GM19467 (cell line): ENCODE measurements at regions not wholly inside any gene's neighbourhood (a gene's known extent, or its start where the extent isn't known, plus 50 kb on each side); places are given as distances from the start of the nearest gene placed in this dataset.

Experiments used
- ATAC-seq: cut with Tn5 transposase; IDR thresholded peaks from one replicate; pipeline ENCODE4 v1.9.1; 2021; ENCODE audit warnings: mild to moderate bottlenecking, moderate library complexity; ENCODE audit not compliant: unreplicated experiment

DNA sequence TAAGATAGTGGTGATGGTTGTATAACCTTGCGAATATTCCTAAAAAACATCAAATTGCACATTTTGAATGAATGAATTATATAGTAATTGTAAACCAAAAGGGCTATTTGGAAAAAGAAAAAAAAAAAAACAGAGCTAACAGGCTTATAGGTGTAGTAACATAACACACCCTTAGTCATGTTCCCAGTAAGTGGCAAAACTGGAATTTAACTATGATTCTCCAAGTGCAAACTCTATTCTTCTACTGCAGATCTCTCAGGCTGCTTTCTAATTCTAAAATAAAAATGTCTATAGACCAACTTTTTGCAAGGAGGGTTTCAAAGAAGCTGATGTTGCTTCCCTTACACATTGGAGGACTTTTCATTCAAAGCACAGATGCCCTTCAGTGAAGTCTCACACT, 293.2 kb upstream of the MON1B start:
- no peak for ATAC-seq

DNA sequence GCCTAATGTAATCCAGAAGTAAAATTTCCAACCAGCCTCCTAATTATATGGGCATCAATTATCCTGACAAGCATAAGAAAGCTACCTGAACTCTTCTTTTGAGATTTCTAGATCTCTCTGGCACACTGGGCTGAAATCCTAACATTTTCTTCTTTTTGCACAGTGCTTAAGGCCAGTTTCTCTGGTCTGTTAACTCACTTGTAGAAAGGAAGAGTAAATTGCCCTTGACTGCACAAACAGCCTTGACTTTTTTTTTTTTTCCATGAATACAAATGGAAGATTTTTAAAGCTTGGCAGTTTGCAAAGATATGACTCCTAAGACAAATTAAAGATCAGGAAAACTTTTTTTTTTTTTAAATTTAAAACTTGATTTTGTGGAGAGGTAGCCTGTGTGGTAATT, 291.2 kb upstream of the MON1B start:
- no peak for ATAC-seq

DNA sequence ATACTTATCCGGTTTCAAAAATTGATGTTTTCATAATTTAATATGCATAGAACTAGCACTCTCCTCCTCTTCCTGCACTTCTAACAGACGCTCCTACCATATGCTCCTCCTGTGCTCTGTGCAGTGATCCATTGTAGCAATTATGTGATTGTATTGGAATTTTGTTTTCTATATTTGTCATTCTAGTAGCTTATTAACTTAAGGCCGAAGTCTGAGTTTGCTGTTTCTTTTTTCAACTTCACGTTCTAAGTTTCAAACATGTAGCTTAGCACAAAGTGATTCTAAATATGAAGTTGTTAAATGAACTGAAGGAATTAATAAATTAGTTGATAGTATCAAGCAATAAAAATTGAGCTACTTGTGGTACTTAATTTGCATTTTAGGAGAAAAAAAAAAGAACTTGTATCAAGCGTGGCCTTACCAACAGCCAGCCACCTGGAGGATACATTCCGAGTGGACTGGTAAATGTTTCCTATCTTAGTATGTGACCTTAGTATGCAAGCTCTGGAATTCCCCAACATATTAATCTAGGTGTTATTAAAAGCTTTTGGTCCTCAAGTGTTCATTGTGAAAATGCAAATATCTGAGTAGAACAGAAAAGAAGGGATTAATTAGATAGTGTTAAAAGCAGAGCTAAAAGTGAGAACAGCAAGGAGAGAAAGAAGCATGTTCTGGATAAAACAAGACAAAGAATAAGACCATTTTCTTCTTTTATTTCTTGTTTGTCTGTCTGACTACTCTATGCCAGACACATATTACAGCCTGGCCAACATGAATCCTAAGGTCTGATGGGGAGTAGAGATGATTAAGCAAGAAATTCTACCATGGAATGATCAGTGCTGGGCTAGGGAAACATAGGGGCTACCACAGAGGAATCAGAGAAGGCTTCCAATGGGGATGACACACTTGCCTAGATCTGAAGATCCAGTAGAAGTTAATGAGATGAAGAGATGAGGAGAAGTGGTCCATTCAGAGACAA, 290.4 kb upstream of the MON1B start:
- no peak for ATAC-seq

DNA sequence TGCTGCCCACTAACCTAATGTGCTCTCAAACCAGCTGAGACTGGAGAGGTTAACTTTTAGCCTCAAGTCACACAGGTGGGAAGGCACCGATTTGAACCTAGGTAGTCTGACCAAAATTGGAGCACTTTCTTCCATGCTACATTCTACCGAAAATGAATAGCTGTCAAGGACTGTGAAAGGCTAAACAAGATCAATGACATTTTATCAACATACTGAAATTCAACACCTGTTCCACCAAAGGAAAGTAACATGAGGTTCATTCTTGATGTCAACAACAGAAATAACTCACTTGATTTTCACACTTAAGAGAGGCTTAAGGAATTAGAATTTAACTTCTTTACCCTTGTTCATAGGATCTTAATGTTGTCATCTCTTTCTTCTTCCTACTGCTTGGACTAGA, 284.4 kb upstream of the MON1B start:
- no peak for ATAC-seq

DNA sequence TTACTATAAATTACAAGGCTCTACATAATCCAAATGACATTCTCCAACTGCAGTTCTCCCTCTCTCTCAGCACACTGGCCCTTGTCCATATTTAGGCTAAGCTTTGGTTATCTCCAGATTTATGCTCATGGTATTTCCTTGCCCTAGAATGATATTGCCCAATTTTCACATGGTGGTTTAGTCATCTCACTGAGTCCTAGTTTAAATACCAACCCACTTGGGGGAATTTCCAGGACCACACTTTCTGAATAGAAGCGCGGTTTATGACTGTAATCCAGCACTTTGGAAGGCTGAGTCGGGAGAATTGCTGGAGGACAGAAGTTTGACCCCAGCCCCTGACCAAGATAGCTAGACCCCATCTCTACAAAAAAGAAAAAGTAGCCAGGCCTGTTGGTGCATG, 280.1 kb upstream of the MON1B start:
- ATAC-seq: no peak

DNA sequence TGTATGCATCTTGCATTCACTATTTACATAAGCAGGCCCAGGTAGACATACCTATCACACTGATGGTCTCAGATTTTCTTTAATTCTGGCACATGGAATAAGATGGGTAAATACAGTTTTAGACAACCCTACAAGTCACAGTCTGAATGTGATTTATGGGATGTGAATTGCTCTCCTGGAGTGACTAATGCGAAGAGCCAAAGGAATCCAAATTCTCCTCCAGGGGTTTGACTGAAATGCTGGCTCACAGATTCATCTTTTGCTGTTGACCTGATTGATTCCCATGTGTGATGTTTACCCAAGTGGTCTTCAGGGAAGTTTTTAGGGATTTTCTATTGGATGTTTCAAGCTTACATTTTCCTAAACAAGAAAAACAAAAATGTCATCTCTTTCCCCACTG, 277.9 kb upstream of the MON1B start:
- ATAC-seq: no peak

DNA sequence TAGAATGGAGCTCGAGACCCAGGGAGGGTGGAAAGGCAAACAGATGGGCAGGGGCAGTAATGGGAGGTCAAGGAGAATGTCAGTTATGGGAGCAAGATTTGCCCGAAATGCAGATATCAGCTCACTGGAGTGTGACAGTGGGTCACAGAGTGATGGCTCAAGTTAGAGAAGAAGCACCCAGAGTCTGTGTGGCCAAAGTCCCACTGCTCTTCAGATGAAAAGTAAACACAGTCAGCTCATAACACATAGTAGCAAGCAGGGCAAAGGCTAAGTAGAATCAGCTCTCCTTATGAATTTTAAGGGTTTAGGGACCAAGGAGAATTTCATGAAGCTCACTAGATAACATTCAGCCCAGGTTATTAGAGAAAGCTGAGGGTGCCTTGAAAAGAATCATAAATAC, 264.9 kb upstream of the MON1B start:
- no peak for ATAC-seq

DNA sequence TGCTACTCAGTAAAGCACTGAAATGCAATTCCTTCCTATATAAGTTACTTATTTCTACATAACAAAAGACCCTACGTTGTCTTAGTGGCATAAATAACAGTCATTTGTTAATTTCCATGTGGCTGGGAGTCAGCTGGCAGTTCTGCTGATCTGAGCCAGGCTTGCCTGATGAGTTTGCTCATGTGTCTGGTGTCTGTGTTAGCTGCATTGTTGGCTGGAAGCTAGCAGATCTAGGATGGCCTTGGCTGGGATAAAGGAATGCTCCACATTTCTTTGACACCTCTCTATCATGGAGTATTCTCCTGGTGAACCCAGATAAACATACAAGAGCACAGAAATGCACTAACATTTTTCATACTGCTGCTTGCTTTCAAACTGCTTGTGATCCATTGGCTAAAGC, 264.4 kb upstream of the MON1B start:
- no peak for ATAC-seq

DNA sequence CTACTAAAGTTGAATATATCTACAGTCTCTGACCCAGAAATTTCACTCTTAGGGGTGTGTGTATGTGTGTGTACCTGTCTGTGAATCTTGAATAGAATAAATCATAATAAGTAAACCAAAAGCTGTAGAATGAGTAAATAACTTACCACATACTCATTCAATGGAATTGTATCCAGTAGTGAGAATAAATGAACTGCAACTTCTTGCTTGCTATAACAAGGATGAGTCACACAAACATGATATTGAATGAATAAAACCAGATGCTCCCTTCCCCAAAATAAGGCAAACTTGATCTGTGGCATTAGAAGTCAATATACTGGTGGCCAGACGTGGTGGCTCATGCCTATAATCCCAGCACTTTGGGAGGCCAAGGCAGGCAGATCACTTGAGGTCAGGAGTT, 259.8 kb upstream of the MON1B start:
- ATAC-seq: no peak

DNA sequence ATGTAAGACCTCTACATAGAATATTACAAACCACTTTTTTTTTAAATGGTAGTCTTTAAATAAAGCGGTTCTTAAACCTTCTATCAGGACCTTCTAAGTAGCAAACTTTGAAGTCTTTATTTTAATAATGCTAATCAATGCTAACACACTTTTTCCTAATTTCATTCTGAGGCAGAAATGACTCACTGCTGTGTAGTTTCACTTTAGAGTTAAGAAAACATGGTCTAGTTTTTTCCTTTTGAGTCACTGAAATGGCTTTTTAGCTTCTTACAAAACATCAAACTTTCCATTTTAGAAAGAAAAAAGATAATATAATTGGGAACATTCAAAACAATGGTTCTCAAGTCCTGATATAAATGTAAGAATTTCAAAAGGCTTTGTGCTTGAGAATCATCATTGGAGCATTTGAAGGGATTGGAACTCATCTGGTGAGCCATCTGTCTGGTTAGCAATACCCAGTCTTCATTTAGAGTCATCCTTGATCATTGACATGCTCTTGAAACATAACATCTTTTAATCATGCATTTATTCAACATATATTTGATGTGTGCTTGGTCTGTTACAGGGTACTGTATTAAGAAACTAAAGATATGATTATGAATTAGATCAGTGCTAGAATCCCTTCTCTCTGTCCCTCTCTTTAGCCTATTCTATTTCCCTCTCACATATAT, 258.3 kb upstream of the MON1B start:
- ATAC-seq: no peak

DNA sequence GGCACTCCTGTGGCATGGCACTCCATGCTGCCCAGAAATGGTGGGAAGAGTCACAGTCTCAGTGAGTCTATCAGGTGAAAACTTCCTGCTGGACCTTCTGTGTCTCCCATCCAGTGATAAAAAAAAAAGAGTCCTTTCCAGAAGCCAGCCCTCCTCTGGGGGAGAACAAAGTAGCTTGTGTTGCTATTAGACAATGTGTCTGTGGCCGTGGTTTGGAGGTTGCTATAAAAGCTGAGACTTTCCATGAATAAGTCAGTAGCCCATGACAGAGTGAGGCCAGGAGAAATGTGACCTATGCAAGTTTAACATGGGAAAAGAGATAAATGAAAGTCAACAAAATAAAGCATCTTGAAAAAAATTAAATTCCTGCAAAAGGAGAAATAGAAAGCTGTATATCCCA, 250.7 kb upstream of the MON1B start:
- ATAC-seq: no peak

DNA sequence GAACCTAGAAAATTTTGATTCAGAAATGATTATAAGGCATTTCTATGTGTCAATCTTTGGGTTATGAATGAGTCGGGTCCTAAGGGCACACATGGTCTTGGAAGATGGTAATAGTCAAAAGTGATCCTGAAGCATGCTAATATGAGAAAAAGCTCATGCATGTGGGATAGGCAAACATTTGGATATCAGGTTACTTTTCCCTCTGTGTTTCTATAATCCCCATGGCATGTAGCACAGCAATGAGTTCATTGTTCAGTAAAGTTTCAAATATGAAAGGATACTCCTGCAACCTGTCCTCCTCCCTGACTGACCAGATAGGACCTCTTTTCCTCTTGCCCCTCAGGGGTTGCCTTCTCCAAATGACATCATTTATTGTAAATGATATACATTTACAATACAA, 249.9 kb upstream of the MON1B start:
- ATAC-seq: no peak

DNA sequence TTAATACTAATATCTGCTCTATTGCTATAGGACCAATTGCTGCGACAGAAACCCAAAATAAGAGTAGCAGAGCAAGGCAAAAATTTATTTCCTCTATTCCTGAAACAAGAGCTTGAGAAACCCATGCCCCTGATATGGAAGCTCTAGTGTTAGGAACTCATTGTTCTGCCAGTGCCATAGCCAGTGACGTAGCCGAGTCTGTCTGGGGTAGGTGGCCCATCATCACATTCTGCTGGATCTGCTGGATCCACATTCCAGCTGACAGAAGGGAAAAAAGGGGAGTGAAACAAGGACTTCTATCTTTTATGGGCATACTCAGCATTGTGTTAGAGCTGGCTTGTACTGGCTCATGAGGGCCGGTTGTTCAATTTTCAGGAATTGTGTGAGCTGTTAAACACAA, 248.9 kb upstream of the MON1B start:
- ATAC-seq: no peak

DNA sequence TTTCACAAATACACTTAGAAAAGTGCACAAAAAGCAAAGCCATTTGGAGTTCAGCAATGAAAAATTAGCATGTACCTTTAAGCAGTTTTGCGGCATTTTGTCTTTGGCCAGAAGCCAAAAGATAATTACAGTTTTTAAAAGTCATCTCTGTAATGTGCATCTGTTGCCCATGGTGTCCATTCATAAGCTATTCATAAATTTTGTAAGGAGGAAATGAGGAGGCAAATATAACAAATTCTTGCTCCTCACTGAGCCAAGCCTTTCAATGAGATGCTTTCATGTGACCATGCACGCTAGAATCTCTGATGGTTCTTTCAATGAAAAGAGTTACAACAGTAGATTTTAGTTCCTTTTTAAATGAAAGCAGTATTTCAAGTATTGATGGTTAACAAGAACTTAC, 247.1 kb upstream of the MON1B start:
- no peak for ATAC-seq

DNA sequence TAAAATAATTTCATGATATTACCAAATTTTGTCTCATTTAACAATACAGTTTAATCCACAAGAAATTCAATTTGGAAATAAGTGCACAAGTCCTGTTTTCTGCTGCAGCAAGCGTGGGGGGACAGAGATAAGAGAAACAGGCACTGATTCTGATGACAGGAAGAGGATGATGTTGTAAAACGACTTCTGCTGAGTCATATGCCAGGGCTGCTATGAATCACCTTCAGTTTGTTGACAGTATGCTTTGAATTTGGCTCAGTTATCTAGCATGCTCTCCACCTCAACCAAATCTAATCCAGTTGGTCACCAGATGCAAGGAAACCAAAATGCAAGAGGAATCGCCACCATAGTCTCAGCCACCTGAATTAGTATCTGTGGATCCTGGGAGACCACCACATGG, 244.1 kb upstream of the MON1B start:
- no peak for ATAC-seq

DNA sequence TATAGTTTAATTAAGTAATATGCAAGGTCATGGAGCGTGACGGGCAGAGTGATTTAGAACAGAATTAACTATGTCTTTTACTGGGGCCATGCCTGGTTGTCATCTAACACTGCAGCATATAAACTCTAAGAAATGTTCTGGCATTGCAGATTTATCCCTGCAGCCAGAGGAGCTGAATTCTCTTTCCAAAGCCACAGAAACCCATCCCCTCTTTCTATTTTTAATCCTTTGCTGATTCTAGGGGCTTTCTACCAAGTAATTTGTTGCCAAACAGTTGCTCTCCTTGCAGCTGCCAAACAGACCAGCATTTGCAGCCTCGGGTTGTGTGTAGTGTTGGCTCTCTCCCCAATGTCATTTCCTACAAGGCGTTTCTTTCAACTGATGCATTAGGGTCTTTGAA, 243.2 kb upstream of the MON1B start:
- ATAC-seq: no peak

DNA sequence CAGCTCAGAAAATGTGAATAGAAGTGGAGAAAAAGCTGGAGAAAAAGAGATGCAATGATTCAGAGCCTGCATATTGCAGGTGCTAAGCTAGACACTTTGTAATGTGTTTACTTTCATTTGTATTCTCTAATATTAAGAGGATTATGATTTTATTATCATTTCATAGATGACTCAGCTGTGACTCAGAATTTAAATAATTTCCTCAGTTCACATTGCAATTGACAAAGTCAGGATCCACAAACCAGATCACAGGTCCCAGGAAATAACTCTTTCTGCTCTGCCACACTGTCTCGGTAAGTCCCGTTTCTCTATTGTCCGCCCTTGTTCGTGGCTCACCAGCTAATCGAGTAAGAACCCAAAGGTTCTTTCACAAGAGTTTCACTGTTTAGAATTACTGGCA, 235.4 kb upstream of the MON1B start:
- no peak for ATAC-seq

DNA sequence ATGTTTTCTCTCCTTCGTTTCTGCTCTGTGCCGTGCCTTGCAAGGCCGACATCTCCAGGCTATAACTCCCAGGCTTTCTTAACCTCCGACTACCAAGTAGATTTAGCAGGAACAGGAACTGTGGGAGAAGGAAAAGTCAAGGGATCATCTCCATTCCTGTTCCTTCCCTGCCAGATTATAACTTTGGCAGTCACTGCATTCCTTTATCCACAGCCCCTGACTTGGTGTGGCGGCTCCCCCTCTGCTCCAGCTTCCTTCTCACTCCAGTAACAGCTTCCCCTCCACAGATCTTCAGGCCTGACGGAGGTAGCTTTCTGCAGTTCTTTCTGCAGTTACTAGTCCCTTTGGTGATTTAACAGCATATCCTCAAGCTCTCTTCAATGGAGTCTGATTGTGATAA, 234.6 kb upstream of the MON1B start:
- no peak for ATAC-seq

DNA sequence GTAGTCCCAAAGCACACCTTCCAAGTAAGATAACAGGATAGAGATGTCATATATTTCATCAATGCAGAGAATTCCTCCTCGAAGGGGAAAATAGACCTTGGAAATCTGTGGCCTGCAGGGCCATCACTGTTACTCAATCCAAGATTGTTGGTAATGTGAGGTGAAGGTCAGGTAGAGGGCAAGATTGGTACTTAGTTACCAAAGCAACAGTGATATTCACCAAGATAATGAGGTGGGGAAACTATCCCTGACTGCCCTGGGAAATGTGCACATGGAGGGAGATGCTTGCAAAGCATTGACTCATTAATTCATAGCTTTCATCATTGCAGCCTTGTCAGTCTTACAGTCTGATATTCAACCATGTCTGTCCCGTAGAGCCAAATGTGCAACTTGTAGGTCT, 234.1 kb upstream of the MON1B start:
- no peak for ATAC-seq

DNA sequence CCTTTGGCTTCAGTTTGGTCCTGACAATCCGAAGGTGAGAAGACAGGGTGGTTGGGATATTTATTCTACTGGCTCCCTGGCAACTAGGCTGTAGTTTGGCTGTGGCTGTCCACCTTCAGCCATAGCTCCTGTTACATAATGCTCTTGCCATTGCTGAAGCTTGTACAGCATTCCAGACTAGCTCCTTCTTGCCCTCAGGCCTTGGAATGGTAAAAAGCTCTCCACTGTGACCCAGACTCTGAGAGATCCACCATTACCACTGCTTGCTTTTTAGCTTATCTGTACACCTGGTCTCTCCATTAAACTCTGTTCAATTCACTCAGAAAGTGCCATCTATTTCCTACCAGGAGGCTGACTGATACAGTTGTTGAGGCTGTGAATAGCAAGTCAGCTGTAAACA, 231.8 kb upstream of the MON1B start:
- ATAC-seq: no peak

DNA sequence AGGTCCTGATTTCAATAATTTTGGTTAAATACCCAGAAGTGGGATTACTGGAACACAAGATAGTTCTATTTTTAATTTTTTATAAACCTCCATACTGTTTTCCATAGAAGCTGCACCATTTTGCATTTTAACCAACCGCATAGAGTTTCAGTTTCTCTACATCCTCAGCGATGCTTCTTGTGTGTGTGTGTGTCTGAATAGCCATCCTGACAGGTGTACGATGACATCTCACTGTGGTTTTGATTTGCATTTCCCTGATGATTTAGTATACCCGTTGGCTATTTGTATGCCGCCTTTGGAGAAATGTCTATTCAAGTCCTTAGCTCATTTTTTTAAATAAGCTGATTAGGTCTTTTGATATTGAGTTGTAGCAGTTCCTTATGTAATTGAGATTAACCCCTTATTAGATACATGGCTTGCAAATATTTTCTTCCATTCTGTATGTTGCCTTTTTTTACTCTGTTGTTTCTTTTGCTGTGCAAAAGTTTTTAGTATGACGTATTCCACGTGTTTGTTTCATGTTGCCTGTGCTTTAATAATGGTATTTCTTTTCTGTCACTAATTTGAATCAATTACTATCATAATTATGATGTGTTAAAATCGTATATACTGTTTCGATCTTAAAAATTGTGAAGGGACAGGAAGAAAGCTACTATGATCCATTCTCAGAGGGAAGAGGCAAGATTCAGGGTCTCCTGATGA, 227.2 kb upstream of the MON1B start:
- no peak for ATAC-seq
